Heart left ventricle (tissue), 16 donors: ENCODE measurements at regions not wholly inside any gene's neighbourhood (a gene's known extent, or its start where the extent isn't known, plus 50 kb on each side); places are given as distances from the start of the nearest gene placed in this dataset.
"Not testable (repeated sequence)": the region's sequence is repeated elsewhere in the genome, so short reads cannot be mapped to it uniquely, and the experiment has no call there.

Experiments
- ATAC-seq, 4 donors: fragments of 200-7000 bp; cut with Tn5 transposase; one replicate each; pipeline ENCODE4 v1.9.1; 2020 to 2022; ENCODE audit warnings: moderate library complexity in 4 of 4, mild to moderate bottlenecking in 3 of 4, moderate number of reproducible peaks in 1 of 4
- DNase-seq, 5 donors: peaks; one replicate each; pipeline ENCODE4 v3.0.0-alpha.2; 2020
- H3K27ac ChIP-seq, 12 donors: fragments of 200-600 bp; sonication (generic) in 4 of 12; one replicate each; pipeline versions ENCODE4 v1.5.0 to v1.8.0; 2016 to 2022; ENCODE audit warnings: mild to moderate bottlenecking in 2 of 12
- H3K27me3 ChIP-seq, 9 donors: fragments of 200-600 bp; sonication (generic) in 2 of 9; one replicate each; pipeline versions ENCODE4 v1.5.1 to v1.8.0; 2016 to 2022; ENCODE audit warnings: mild to moderate bottlenecking in 3 of 9
- H3K36me3 ChIP-seq, 9 donors: fragments of 200-600 bp; sonication (generic) in 2 of 9; one replicate each; pipeline versions ENCODE4 v1.5.0 to v1.8.0; 2018 to 2022; ENCODE audit warnings: mild to moderate bottlenecking in 2 of 9
- H3K4me1 ChIP-seq, 12 donors: fragments of 200-600 bp; sonication (generic) in 4 of 12; one replicate each; pipeline versions ENCODE4 v1.5.0 to v1.8.0; 2016 to 2022; ENCODE audit warnings: mild to moderate bottlenecking in 3 of 12
- H3K4me3 ChIP-seq, 12 donors: fragments of 200-600 bp; sonication (generic) in 4 of 12; one replicate each; pipeline versions ENCODE4 v1.5.0 to v1.8.0; 2017 to 2022; ENCODE audit warnings: mild to moderate bottlenecking in 9 of 12, moderate library complexity in 4 of 12
- H3K9me3 ChIP-seq, 12 donors: fragments of 200-600 bp; sonication (generic) in 4 of 12; one replicate each; pipeline versions ENCODE4 v1.5.0 to v1.8.0; 2016 to 2022; ENCODE audit warnings: mild to moderate bottlenecking in 1 of 12
- CTCF ChIP-seq, 12 donors: fragments of 200-600 bp; sonication (generic) in 4 of 12; IDR thresholded peaks; one replicate each; pipeline versions ENCODE4 v1.5.0 to v1.8.0; 2018 to 2022; ENCODE audit warnings: antibody characterized with exemption in 12 of 12, mild to moderate bottlenecking in 5 of 12
- POLR2A ChIP-seq, 2 donors: fragments of 450-650 bp; IDR thresholded peaks; one replicate each; pipeline ENCODE4 v1.6.1; 2017; ENCODE audit warnings: antibody characterized with exemption in 2 of 2, mild to moderate bottlenecking in 2 of 2, moderate library complexity in 2 of 2
- WGBS, 4 donors: extraction: QIAGEN DNeasy Blood & Tissue Kit in 2 of 4; methylation state at CpG; one replicate each; pipeline versions ENCODE4 v1.1.5 to v1.1.7; 2013 to 2018; 5-methylcytosine and 5-hydroxymethylcytosine counted together
- intact Hi-C, 10 donors: fragments of 100-400 bp; cut with DNase I; formaldehyde crosslinking; loops; one replicate each; pipeline versions ENCODE4 v1.11.1 to v1.14.2; 2022
- donor health status: ischemic (EF 13 %, LVEDD 7.1; RV severe dilation, severe dysfunction).
- donor health status: healthy with polysubstance abuse.
- donor health status: DM: no; HTN: yes; CAD: no.
- donor health status: DM: no; HTN: no; CAD: no.
- donor health status: ischemic (EF 25% LVEDD 6.9; RV normal size, moderate dysfunction).
- donor health status: ischemic (EF 25% LVEDD 5.7; RV mildly dilated, moderate dysfunction).
- donor health status: healthy.
- donor health status: DM: yes; HTN: yes; CAD: no.
- donor health status: ischemic (EF 35%, LVEDD 5.7; RV mildly dilated, moderate dysfunction).
- donor health status: nonischemic (EF 11% LVEDD 7.7; RV severe dilation, severe dysfunction).
- donor health status: DM: yes; HTN: yes; CAD: no.
- donor health status: PGD.
- donor health status: ischemic (EF 29% LVEDD 5.4; RV normal size, mild dysfunction).
- donor health status: nonischemic (EF 23%, LVEDD 6.1; RV moderate dilation, normal function).

GRCh38 chr6:105691971-105692370 lies 289.1 kb upstream of the PREP start:
- ATAC-seq (no peak), DNase-seq (no peak)
- no peaks in the 10 kb centered on the region for H3K36me3 ChIP-seq
- H3K27ac ChIP-seq: no peak overlapping the region
- peaks cover 0 to 9% (median 0%) of the 10 kb centered on the region in 12 donors for H3K4me1 ChIP-seq
- H3K4me3 ChIP-seq: no peak overlapping the region
- intact Hi-C loops: no loop called here
- H3K27me3 ChIP-seq: no peaks in the 10 kb centered on the region
- peaks cover 0 to 7% (median 0%) of the 10 kb centered on the region in 12 donors for H3K9me3 ChIP-seq
- TF ChIP-seq POLR2A (IDR thresholded peaks at IDR 0.05) (no peak), CTCF (IDR thresholded peaks at IDR 0.05) (no peak)
- 85 to 92% (median 88%) methylated on average over 2 of the region's 2 CpGs for WGBS, 4 donors

- H3K36me3 ChIP-seq: no peaks in the 10 kb centered on the region
- H3K27me3 ChIP-seq: no peaks in the 10 kb centered on the region
- peak in 1 of 4 donors; percentile 30 for ATAC-seq
- H3K27ac ChIP-seq: no peak overlapping the region
- intact Hi-C loops: no loop called here
- WGBS, 4 donors: 85 to 91% (median 90%) methylated on average over 3 of the region's 3 CpGs
- H3K4me3 ChIP-seq: no peak overlapping the region
- peaks cover 0 to 13% (median 0%) of the 10 kb centered on the region in 12 donors for H3K9me3 ChIP-seq
- peak in 1 of 5 donors; percentile 28 for DNase-seq
- TF ChIP-seq CTCF (IDR thresholded peaks at IDR 0.05) (no peak), POLR2A (IDR thresholded peaks at IDR 0.05) (no peak)
- H3K4me1 ChIP-seq: peaks cover 0 to 9% (median 0%) of the 10 kb centered on the region in 12 donors
Observed at GRCh38 chr6:105691081-105691480, 288.2 kb upstream of the PREP start.

GRCh38 chr6:105688573-105688972 lies 285.7 kb upstream of the PREP start:
- TF ChIP-seq CTCF (IDR thresholded peaks at IDR 0.05) (no peak), POLR2A (IDR thresholded peaks at IDR 0.05) (no peak)
- intact Hi-C loops: no loop called here
- Histone ChIP-seq H3K27me3 (no peaks in the 10 kb centered on the region), H3K27ac (no peak overlapping the region), H3K4me1 (peaks cover 0 to 9% (median 0%) of the 10 kb centered on the region in 12 donors), H3K9me3 (peaks cover 0 to 21% (median 0%) of the 10 kb centered on the region in 12 donors), H3K36me3 (no peaks in the 10 kb centered on the region), H3K4me3 (no peak overlapping the region)
- no peak for ATAC-seq
- DNase-seq: no peak
- 67 to 92% (median 90%) methylated on average over 1 of the region's 1 CpG for WGBS, 4 donors

GRCh38 chr6:105686793-105687192 lies 283.9 kb upstream of the PREP start:
- peaks cover 0 to 29% (median under 1%) of the 10 kb centered on the region in 12 donors for H3K9me3 ChIP-seq
- H3K27me3 ChIP-seq, H3K4me1 ChIP-seq, intact Hi-C loops, H3K27ac ChIP-seq, ATAC-seq, DNase-seq, H3K4me3 ChIP-seq, H3K36me3 ChIP-seq: not testable (repeated sequence)
- WGBS, 4 donors: 44 to 100% (median 94%) methylated on average over 1 of the region's 1 CpG

- Histone ChIP-seq H3K4me1 (peaks cover 0 to 21% (median 0%) of the 10 kb centered on the region in 12 donors), H3K27ac (no peak overlapping the region), H3K36me3 (no peaks in the 10 kb centered on the region), H3K4me3 (no peak overlapping the region), H3K9me3 (peaks cover 0 to 30% (median 3%) of the 10 kb centered on the region in 12 donors), H3K27me3 (no peaks in the 10 kb centered on the region)
- no peak for DNase-seq
- no peak for ATAC-seq
- intact Hi-C loops: no loop called here
- no peak for TF ChIP-seq POLR2A (IDR thresholded peaks at IDR 0.05)
- TF ChIP-seq CTCF (IDR thresholded peaks at IDR 0.05): no peak
- WGBS, 4 donors: 74 to 80% (median 74%) methylated on average over 1 of the region's 1 CpG
Observed at GRCh38 chr6:105681061-105681460, 278.2 kb upstream of the PREP start.
